Stomach (tissue), 4 donors: ENCODE measurements at regions not wholly inside any gene's neighbourhood (a gene's known extent, or its start where the extent isn't known, plus 50 kb on each side); places are given as distances from the start of the nearest gene placed in this dataset.

Experiments
- CTCF ChIP-seq, 7 experiments: fragments of 450-650 bp in 4 of 7; fragments of 200-600 bp in 3 of 7; sonication (generic) in 3 of 7; IDR thresholded peaks; one replicate each; pipeline ENCODE4 v1.5.1; 2016 to 2019; ENCODE audit warnings: antibody characterized with exemption in 7 of 7, control low read depth in 2 of 7, mild to moderate bottlenecking in 1 of 7
- POLR2A ChIP-seq, 4 donors: fragments of 450-650 bp; IDR thresholded peaks; one replicate each; pipeline ENCODE4 v1.6.1; 2016; ENCODE audit warnings: antibody characterized with exemption in 4 of 4, control low read depth in 2 of 4, mild to moderate bottlenecking in 1 of 4, moderate library complexity in 1 of 4
- POLR2AphosphoS5 ChIP-seq, 3 donors: sonication (generic); formaldehyde crosslinking; IDR thresholded peaks; one replicate each; pipeline ENCODE4 v1.6.1; 2016; ENCODE audit warnings: antibody characterized with exemption in 3 of 3

- TF ChIP-seq CTCF (IDR thresholded peaks at IDR 0.05), result no peak
- no peak for TF ChIP-seq POLR2AphosphoS5 (IDR thresholded peaks at IDR 0.05)
- no peak for TF ChIP-seq POLR2A (IDR thresholded peaks at IDR 0.05)
These were observed 299.0 kb upstream of the CADM1 start for GRCh38 chr11:115803073-115803740.
